NCI-H2227 (cell line): ENCODE measurements at regions not wholly inside any gene's neighbourhood (a gene's known extent, or its start where the extent isn't known, plus 50 kb on each side); places are given as distances from the start of the nearest gene placed in this dataset.

Experiments used
- DNase-seq: peaks from one replicate; lab custom pipeline; 2025; ENCODE audit not compliant: unreplicated experiment; lab: John Stamatoyannopoulos, UW

GRCh38 chr22:48563118-48563965, 1264.3 kb downstream of the BRD1 start:
- DNase-seq: no peak

- no peak for DNase-seq
Observed at GRCh38 chr22:48561676-48562075, 1266.0 kb downstream of the BRD1 start.

- no peak for DNase-seq
Observed at GRCh38 chr22:48560836-48561235, 1266.8 kb downstream of the BRD1 start.

GRCh38 chr22:48560389-48560751, 1267.3 kb downstream of the BRD1 start:
- DNase-seq: no peak

- no peak for DNase-seq
Observed at GRCh38 chr22:48559647-48560388, 1267.9 kb downstream of the BRD1 start.

- DNase-seq: no peak
Observed at GRCh38 chr22:48558606-48559402, 1268.9 kb downstream of the BRD1 start.

- DNase-seq: no peak
Observed at GRCh38 chr22:48558016-48558415, 1269.7 kb downstream of the BRD1 start.

- DNase-seq: no peak
Observed at GRCh38 chr22:48557473-48557872, 1270.2 kb downstream of the BRD1 start.

GRCh38 chr22:48556751-48557150, 1270.9 kb downstream of the BRD1 start:
- DNase-seq: no peak

GRCh38 chr22:48556222-48556621, 1271.5 kb downstream of the BRD1 start:
- no peak for DNase-seq

- no peak for DNase-seq
Observed at GRCh38 chr22:48555606-48556005, 1272.1 kb downstream of the BRD1 start.

- DNase-seq: no peak
Observed at GRCh38 chr22:48554893-48555572, 1272.6 kb downstream of the BRD1 start.

GRCh38 chr22:48553694-48554308, 1273.9 kb downstream of the BRD1 start:
- no peak for DNase-seq

GRCh38 chr22:48553119-48553518, 1274.6 kb downstream of the BRD1 start:
- DNase-seq: no peak

- no peak for DNase-seq
Observed at GRCh38 chr22:48551716-48552268, 1275.9 kb downstream of the BRD1 start.

- no peak for DNase-seq
Observed at GRCh38 chr22:48551061-48551460, 1276.6 kb downstream of the BRD1 start.

- no peak for DNase-seq
Observed at GRCh38 chr22:48548391-48548790, 1279.3 kb downstream of the BRD1 start.

GRCh38 chr22:48547971-48548370, 1279.7 kb downstream of the BRD1 start:
- DNase-seq: no peak

- DNase-seq: no peak
Observed at GRCh38 chr22:48546653-48547424, 1280.8 kb downstream of the BRD1 start.
